IPS DF 6.9 (cell line): ENCODE measurements at regions not wholly inside any gene's neighbourhood (a gene's known extent, or its start where the extent isn't known, plus 50 kb on each side); places are given as distances from the start of the nearest gene placed in this dataset.

Source experiments
- DNase-seq: peaks from one replicate; pipeline ENCODE4 v3.0.0-alpha.2; 2013; ENCODE audit warnings: low read depth, low spot score
- H3K27ac ChIP-seq: one replicate; pipeline ENCODE4 v1.5.1; 2013; ENCODE audit warnings: low read length, control low read depth
- H3K27me3 ChIP-seq: 2 replicates; pipeline ENCODE4 v1.6.1; 2013; ENCODE audit warnings: mild to moderate bottlenecking, low read length; ENCODE audit not compliant: control insufficient read depth, insufficient read depth
- H3K36me3 ChIP-seq: 2 replicates; pipeline ENCODE4 v1.6.1; 2013; ENCODE audit warnings: low read length; ENCODE audit not compliant: control insufficient read depth, insufficient read depth
- H3K4me1 ChIP-seq: 2 replicates; pipeline ENCODE4 v1.6.1; 2013; ENCODE audit warnings: low read length; ENCODE audit not compliant: control insufficient read depth, insufficient read depth
- H3K4me3 ChIP-seq: 2 replicates; pipeline ENCODE4 v1.5.1; 2013; ENCODE audit warnings: mild to moderate bottlenecking, low read length
- H3K9me3 ChIP-seq: 2 replicates; pipeline ENCODE4 v1.6.1; 2013; ENCODE audit warnings: low read length, inconsistent platforms; ENCODE audit not compliant: control insufficient read depth, insufficient read depth
- WGBS: extraction: QIAGEN DNeasy Blood & Tissue Kit; methylation state at CpG from one replicate; pipeline ENCODE4 v1.1.7; 2013; ENCODE audit warnings: mixed read lengths, missing lambda C conversion rate; ENCODE audit not compliant: insufficient read length, insufficient coverage; 5-methylcytosine and 5-hydroxymethylcytosine counted together

DNA sequence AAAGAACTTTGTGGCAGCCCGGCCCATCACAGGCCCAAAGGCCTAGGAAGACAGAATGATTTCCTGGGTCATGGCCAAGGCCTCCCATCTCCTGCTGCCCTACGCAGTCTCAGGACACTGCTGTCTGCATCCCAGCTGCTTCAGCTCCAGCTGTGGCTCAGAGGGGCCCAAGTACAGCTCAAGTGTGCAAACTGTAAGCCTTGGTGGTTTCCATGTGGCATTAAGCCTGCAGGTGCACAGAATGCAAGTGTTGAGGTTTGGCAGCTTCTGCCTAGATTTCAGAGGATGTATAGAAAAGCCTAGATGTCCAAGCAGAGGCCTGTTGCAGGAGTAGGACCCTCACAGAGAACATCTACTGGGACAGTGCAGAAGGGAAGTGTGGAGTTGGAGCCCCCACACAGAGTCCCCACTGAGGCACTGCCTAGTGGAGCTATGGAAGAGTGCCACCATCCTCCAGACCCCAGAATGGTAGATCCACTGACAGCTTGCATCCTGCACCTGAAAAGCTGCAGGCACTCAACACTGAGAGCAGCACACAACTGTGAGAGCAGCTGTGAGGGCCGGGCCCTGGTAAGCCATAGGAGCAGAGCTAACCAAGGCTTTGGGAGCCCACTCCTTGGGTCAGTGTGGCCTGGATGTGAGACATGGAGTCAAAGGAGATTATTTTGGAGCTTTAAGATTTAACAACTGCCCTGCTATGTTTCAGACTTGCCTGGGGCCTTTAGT is 208.2 kb upstream of the CMC1 start:
- H3K9me3 ChIP-seq: peaks cover 4% of the 10 kb centered on the region
- no peaks in the 10 kb centered on the region for H3K4me1 ChIP-seq
- H3K36me3 ChIP-seq: 0 out of 2 replicates have a peak, but pooled peaks cover 3% of the 10 kb centered on the region
- no peak overlapping the region for H3K27ac ChIP-seq
- no CpG with 5 or more reads among the region's 3 CpGs for WGBS
- H3K27me3 ChIP-seq: no peaks in the 10 kb centered on the region
- DNase-seq: no peak
- H3K4me3 ChIP-seq: no peak overlapping the region

DNA sequence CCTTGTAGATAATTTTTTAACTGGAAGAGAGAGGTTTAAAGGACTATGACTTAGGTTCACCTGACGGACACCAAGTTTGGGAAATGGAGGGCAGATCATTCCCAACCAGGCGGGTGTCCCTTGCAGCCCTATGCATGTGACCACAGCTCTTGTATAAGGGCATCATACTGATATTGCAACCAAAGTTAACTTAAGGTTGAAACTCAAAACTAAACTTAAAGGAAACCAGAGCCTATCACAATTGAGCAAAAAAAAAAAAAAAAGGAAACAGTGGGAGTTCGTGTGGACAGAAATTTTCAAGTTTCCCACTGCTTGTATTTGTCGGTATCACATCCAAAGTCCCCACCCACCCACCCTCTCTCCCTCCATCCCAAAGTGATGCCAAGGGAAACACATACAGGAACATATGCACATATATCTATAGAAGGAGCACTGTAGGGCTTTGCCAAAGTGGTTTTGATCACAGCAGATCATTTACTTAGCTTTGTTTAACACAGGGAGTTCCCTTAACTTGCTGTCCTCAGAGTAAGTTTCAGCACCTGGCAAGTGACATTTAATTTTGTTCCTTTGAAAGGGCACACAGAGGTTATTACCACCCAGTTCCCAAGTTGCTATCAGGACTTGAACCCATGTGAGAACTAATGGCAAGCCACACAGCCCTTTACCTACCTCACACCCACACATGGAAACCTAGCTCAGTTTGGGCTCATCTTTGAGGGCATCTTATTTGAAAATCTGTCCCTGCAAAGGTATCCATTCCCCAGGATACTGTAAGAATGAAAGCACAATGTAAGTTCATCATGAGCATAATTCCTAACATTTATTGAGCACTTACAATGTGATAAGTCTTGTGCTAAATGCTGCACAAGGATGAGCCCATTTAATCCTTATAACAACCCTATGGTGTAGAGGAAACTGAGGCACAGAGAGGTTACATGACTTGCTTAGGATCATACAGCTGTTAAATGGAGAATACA is 204.5 kb upstream of the CMC1 start:
- Histone ChIP-seq H3K27me3 (no peaks in the 10 kb centered on the region), H3K27ac (no peak overlapping the region), H3K4me1 (no peaks in the 10 kb centered on the region), H3K4me3 (no peak overlapping the region), H3K9me3 (peaks cover 4% of the 10 kb centered on the region), H3K36me3 (0 out of 2 replicates have a peak, but pooled peaks cover 3% of the 10 kb centered on the region)
- DNase-seq: no peak
- no CpG with 5 or more reads among the region's 4 CpGs for WGBS

DNA sequence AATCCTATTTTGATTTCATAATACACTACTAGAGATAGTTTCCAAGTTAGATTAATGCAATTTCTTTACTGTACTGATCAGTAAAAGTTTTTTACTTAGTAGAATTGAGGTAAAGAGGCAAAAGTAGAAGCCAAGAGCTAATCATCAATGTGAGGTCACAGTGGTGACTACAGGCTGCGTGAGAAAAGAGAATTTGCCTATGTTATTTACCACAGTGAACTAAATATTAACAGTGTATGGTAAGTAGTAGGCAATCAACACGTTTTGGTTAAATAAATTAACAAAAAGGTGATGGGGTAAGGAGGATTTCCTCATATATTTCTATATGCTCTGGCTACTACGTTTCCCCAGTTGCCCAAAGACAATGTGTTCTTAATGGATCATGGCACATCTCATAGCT is 202.2 kb upstream of the CMC1 start:
- no peaks in the 10 kb centered on the region for H3K9me3 ChIP-seq
- no peaks in the 10 kb centered on the region for H3K27me3 ChIP-seq
- no peaks in the 10 kb centered on the region for H3K4me1 ChIP-seq
- no peak for DNase-seq
- H3K36me3 ChIP-seq: no peaks in the 10 kb centered on the region
- no CpG with 5 or more reads among the region's 3 CpGs for WGBS
- no peak overlapping the region for H3K27ac ChIP-seq
- H3K4me3 ChIP-seq: no peak overlapping the region

DNA sequence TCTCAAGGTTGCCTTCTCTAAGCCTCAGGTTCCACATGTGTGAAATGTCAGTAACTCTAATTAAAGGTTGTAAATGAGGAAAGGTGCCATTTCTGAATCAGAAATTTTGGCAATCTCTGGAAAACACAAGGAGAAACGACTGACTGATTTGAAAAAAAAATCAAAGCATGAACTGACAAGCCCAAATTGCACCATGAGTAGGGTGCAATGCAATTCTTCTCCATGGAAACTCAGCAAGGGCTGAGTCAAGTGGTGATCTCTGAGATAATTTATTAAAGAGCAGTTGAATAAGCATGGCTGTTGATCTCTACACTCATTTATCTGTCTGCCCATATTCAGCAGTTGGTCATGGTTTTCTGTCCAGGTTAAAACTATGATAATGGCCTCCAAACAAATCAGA is 201.6 kb upstream of the CMC1 start:
- WGBS: no CpG with 5 or more reads among the region's 1 CpG
- Histone ChIP-seq H3K27ac (no peak overlapping the region), H3K27me3 (no peaks in the 10 kb centered on the region), H3K9me3 (no peaks in the 10 kb centered on the region), H3K4me1 (no peaks in the 10 kb centered on the region), H3K4me3 (no peak overlapping the region), H3K36me3 (no peaks in the 10 kb centered on the region)
- no peak for DNase-seq

DNA sequence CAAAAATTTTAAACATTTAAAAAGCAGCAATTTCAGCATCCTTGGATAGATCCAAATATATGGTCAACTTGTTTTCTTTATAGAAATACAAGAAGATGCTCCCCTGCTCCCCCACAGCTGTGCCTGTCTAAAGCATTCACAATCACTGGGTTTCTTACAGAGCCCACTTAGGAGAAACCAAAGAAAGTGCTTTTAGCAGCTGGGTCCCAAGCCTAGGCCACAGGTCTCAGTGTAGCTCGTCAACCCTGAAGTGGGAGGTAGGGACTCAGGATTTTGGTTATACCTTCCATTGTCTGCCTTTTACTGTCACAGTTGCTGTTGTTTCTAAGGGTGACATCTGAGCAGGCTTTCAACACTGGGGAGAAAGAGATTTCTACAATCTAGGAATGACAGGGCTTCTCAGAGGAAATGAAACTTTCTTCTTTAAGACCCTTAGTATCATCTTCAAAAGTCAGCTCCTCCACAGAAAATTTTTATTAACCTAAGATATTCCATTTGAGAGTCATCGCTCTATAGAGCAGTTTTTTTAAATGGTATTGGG is 199.3 kb upstream of the CMC1 start:
- Histone ChIP-seq H3K4me1 (no peaks in the 10 kb centered on the region), H3K27me3 (no peaks in the 10 kb centered on the region), H3K4me3 (no peak overlapping the region), H3K27ac (no peak overlapping the region), H3K9me3 (no peaks in the 10 kb centered on the region), H3K36me3 (no peaks in the 10 kb centered on the region)
- DNase-seq: no peak
- no CpG with 5 or more reads among the region's 2 CpGs for WGBS

DNA sequence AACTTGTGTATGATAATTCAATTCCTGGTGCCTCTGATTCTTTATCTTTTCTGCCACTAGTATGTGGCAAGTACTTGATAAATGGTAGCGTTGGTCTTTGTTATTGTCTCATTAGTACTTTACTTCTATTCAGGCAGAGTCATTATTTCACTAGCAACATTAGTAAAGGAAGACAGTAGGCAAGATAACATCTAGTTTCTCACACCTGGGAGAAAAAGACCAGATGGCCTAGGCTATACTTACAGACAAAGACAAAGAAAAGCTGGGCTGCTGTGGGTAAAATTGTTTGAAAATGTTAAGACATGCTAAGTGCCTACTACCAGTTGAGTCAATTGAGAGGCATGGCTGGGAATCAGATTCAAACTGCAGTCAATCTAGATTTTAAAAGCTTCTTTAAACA is 198.7 kb upstream of the CMC1 start:
- Histone ChIP-seq H3K27me3 (no peaks in the 10 kb centered on the region), H3K4me3 (no peak overlapping the region), H3K9me3 (no peaks in the 10 kb centered on the region), H3K27ac (no peak overlapping the region), H3K36me3 (no peaks in the 10 kb centered on the region), H3K4me1 (no peaks in the 10 kb centered on the region)
- DNase-seq: no peak
- WGBS: no CpG with 5 or more reads among the region's 1 CpG

DNA sequence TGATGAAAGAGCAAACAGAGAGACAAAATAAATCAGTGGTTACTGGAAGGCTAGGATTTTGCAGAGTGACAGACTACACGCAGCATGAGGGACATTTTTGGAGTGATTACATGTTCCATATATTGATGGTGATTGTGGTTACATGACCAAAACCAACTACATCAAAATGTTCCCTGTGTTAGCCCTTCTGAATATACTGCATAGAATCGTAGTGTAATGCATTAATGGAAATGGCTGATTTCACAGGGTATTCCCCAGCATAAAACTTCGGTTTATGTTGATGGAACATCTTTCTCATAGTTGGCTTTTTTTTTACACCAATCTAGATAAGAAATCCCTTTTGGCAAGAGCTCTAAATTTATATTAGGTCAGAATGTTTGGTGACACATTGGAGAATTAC is 191.3 kb upstream of the CMC1 start:
- no peaks in the 10 kb centered on the region for H3K27me3 ChIP-seq
- H3K4me1 ChIP-seq: no peaks in the 10 kb centered on the region
- H3K36me3 ChIP-seq: no peaks in the 10 kb centered on the region
- no peak overlapping the region for H3K4me3 ChIP-seq
- no peak overlapping the region for H3K27ac ChIP-seq
- no CpG with 5 or more reads among the region's 3 CpGs for WGBS
- H3K9me3 ChIP-seq: no peaks in the 10 kb centered on the region
- DNase-seq: no peak

DNA sequence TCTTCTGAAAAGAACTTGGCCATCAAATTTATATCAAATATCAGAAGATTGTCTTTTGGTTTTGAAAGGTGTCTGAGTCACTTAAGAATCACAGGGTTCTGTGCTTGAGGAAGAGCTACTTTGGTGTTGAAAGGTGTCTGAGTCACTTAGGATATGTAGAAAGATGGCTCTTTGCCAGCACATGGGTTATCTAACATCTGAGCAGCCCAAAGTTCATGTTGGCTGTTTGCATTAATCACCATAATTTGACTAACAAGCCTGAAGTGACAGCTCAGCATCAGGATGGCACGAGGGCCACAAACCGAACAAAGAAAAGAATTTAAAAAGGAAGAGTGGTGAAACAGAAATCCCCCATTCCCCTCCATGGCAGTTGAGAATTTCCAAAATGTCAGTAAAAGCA is 190.5 kb upstream of the CMC1 start:
- no peaks in the 10 kb centered on the region for H3K9me3 ChIP-seq
- no peak for DNase-seq
- no peaks in the 10 kb centered on the region for H3K4me1 ChIP-seq
- no CpG with 5 or more reads among the region's 2 CpGs for WGBS
- no peak overlapping the region for H3K4me3 ChIP-seq
- H3K36me3 ChIP-seq: no peaks in the 10 kb centered on the region
- H3K27ac ChIP-seq: no peak overlapping the region
- H3K27me3 ChIP-seq: no peaks in the 10 kb centered on the region

DNA sequence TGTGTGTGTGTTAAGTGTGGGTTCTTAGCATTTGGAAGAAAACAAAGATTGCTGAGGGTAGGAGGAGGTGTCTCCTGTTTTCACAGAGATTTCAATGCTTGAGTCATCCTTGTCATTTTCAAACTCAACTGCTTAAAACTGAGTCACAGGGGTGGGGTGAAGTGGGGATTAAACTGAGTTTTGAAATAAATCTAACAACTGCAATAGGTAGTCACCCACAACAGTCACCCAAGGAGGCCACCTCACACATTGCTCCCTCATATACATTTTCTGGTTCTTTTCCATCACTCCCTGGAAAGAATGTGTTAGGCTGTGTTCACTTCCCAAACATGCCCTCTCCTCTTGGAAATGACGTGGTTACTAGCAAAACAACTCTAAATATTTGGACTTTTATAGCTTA is 187.7 kb upstream of the CMC1 start:
- no peak for DNase-seq
- no peaks in the 10 kb centered on the region for H3K27me3 ChIP-seq
- no peak overlapping the region for H3K27ac ChIP-seq
- no peaks in the 10 kb centered on the region for H3K4me1 ChIP-seq
- WGBS: no CpG with 5 or more reads among the region's 1 CpG
- no peaks in the 10 kb centered on the region for H3K36me3 ChIP-seq
- H3K9me3 ChIP-seq: no peaks in the 10 kb centered on the region
- no peak overlapping the region for H3K4me3 ChIP-seq

DNA sequence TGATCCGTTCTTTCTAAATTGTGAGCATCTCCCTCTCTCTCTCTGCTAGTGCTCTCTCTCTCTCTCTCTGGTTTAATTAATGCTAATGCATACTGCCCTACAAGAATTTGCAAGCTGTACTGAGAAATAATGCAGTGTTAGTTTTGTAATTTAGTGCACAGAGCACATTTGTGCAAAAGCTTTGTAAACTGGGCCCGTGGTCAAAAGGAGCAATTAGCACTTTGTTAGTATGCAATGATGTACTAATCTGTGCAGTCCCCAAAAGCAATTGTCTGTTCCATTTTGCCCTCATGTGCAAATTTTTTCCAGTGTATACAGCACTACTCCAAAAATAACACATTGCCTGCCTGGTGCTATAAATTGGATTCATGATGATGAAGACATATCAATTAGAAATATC is 184.6 kb upstream of the CMC1 start:
- WGBS: no CpG with 5 or more reads among the region's 2 CpGs
- Histone ChIP-seq H3K36me3 (no peaks in the 10 kb centered on the region), H3K9me3 (no peaks in the 10 kb centered on the region), H3K4me3 (no peak overlapping the region), H3K27me3 (no peaks in the 10 kb centered on the region), H3K4me1 (no peaks in the 10 kb centered on the region), H3K27ac (no peak overlapping the region)
- DNase-seq: no peak
